ENCODE measurements at regions not wholly inside any gene's neighbourhood (a gene's known extent, or its start where the extent isn't known, plus 50 kb on each side); places are given as distances from the start of the nearest gene placed in this dataset.

DNA sequence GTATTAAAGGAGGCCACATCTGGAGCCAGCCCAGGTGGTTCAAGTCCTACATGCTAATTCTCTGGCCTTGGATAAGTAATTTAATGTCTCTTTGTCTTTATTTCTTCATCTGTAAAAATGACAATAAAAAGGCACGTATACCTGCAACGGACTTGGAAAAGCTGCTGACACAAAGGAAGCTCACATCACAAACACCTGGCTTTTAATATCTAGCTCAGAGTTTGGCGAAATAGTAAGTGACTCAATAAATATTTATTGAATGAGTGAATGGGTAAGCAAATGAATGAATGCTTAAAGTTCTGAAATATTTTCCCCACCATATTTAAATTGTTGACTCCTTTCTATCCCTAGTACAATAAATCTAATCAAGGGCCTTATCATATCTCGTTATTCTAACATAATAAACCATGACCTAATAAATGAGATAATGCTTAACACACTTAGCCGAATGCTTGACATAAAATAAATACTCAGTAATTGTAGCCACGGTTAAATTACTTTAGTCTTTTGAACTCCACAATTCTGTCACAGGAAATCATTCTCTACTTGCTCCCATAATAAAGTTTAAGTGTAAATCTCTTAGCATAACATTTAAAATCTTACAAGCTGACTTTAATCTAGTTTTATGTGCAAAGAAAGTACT is 74.7 kb upstream of the PALMD start:
- Histone ChIP-seq H3K9me3 (no peaks in the 10 kb centered on the region), H3K27me3 (no peaks in the 10 kb centered on the region), H3K4me1 (peaks cover 0 to 8% (median 0%) of the 10 kb centered on the region in 4 donors), H3K27ac (no peak overlapping the region), H3K36me3 (no peaks in the 10 kb centered on the region), H3K4me3 (no peak overlapping the region)
- intact Hi-C loops (cut with DNase I), result no loop called here
- 54% methylated on average over 6 of the region's 6 CpGs for WGBS (ENCODE audit: insufficient coverage, low coverage, low lambda C conversion rate, missing lambda C conversion rate)
- DNase-seq (no peak), ATAC-seq (no peak)
- TF ChIP-seq, protein P1, sequence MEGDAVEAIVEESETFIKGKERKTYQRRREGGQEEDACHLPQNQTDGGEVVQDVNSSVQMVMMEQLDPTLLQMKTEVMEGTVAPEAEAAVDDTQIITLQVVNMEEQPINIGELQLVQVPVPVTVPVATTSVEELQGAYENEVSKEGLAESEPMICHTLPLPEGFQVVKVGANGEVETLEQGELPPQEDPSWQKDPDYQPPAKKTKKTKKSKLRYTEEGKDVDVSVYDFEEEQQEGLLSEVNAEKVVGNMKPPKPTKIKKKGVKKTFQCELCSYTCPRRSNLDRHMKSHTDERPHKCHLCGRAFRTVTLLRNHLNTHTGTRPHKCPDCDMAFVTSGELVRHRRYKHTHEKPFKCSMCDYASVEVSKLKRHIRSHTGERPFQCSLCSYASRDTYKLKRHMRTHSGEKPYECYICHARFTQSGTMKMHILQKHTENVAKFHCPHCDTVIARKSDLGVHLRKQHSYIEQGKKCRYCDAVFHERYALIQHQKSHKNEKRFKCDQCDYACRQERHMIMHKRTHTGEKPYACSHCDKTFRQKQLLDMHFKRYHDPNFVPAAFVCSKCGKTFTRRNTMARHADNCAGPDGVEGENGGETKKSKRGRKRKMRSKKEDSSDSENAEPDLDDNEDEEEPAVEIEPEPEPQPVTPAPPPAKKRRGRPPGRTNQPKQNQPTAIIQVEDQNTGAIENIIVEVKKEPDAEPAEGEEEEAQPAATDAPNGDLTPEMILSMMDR (IDR thresholded peaks at IDR 0.05), result no peak
- TF ChIP-seq POLR2A (IDR thresholded peaks at IDR 0.05), result no peak

DNA sequence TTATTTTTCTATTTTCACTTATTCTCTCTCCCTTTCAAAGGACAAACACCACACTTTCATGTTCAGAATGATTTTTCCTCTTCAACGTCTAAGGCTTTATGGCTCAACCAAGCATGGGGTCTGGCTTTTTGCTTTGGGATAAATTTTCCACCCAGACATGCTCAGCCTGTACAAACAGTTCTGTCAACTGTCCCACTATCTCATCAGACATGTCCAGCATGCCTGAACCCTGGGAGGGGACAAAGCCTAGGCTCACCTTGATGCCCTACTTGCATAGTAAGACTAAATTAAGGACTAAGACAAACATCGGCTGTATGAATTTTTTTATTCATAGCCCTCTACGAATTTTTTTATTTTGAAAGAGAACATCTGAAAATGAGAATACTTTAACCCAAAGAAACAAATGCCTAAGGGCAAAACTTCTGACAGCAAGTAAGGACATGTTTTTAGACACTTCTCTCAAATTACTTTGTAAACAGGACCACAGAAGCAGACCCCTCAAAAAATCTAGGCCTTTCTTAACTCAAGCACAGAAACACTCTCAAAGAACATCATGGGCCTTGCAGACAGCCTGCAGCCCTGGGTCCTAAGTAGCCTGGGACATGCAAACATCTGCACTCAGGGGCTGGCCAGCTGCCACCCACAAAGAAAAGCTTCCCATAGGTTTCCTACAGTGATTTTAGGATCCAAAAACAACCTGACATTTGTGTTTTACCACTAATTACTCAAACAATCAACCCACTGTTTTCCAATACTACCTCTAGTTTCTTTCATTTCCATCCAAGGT is 72.3 kb upstream of the PALMD start:
- Histone ChIP-seq H3K27me3 (no peaks in the 10 kb centered on the region), H3K4me3 (no peak overlapping the region), H3K4me1 (no peaks in the 10 kb centered on the region), H3K36me3 (no peaks in the 10 kb centered on the region), H3K27ac (no peak overlapping the region), H3K9me3 (no peaks in the 10 kb centered on the region)
- TF ChIP-seq, protein P1 (IDR thresholded peaks at IDR 0.05), result no peak
- no peak for TF ChIP-seq POLR2A (IDR thresholded peaks at IDR 0.05)
- no peak for DNase-seq
- no peak for ATAC-seq
- 84% methylated on average over 3 of the region's 3 CpGs for WGBS (ENCODE audit: insufficient coverage, low coverage, low lambda C conversion rate, missing lambda C conversion rate)
- intact Hi-C loops (cut with DNase I), result no loop called here

DNA sequence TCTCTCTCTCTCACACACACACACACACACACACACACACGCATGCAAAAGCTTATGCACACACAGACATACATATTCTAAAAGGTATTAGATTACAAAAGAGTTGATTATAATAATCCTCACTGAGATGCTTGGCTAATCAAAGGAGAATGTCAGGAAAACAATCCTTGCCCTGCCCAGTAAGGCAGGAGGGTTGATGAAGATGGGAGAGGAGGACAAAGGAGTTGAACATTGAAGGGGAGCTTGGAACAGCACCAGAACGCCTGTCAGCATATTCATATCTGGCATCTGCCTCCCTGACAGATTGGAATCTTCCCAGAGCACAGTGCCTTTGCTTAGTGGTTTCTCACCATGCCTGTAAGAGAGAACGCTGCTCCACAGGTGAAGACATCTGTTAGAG is 68.6 kb upstream of the PALMD start:
- WGBS (ENCODE audit: insufficient coverage, low coverage, low lambda C conversion rate, missing lambda C conversion rate), result 82% methylated on average over 3 of the region's 3 CpGs
- no peaks in the 10 kb centered on the region for H3K27me3 ChIP-seq
- no peak for TF ChIP-seq POLR2A (IDR thresholded peaks at IDR 0.05)
- TF ChIP-seq, protein P1 (IDR thresholded peaks at IDR 0.05), result no peak
- H3K27ac ChIP-seq, result no peak overlapping the region
- no peak overlapping the region for H3K4me3 ChIP-seq
- H3K36me3 ChIP-seq, result no peaks in the 10 kb centered on the region
- no peak for ATAC-seq
- H3K4me1 ChIP-seq, result peaks cover 0 to 14% (median 0%) of the 10 kb centered on the region in 4 donors
- DNase-seq, result no peak
- intact Hi-C loops (cut with DNase I), result no loop called here
- no peaks in the 10 kb centered on the region for H3K9me3 ChIP-seq

DNA sequence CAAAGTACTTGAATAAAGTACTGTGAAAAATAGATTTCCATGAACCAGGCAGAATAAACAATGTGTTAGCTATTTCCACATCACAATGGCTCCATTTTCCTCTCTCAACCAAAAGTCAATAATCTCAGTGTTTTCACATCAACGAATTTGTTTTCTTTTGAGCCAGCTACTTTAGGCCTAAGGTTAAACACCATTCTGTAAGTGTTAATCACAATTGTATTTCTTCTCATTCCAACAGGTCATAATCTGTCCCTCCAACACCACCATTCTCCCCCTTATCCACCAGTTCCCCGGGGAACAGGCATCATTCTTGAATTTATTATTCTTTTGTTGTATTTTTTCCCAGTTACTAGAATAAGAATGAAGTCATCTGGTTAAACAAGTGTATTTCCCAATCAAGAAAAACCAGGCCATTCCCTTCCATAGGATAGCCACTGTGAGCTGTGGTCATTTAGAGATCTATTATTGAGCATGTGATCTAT is 66.2 kb upstream of the PALMD start:
- Histone ChIP-seq H3K27ac (peak overlapping the region; percentile 22 to 61 (median 31)), H3K4me1 (peaks cover 0 to 14% (median 0%) of the 10 kb centered on the region in 4 donors), H3K36me3 (no peaks in the 10 kb centered on the region), H3K27me3 (no peaks in the 10 kb centered on the region), H3K4me3 (no peak overlapping the region), H3K9me3 (no peaks in the 10 kb centered on the region)
- WGBS (ENCODE audit: insufficient coverage, low coverage, low lambda C conversion rate, missing lambda C conversion rate), result 25% methylated on average over 2 of the region's 2 CpGs
- intact Hi-C loops (cut with DNase I), result no loop called here
- TF ChIP-seq POLR2A (IDR thresholded peaks at IDR 0.05), result no peak
- TF ChIP-seq, protein P1 (IDR thresholded peaks at IDR 0.05), result no peak
- ATAC-seq, result peak; percentile 35 to 88 (median 83)
- DNase-seq, result no peak

Measured in right lobe of liver (tissue), 6 donors.